Stomach (tissue), 8 donors: ENCODE measurements at regions not wholly inside any gene's neighbourhood (a gene's known extent, or its start where the extent isn't known, plus 50 kb on each side); places are given as distances from the start of the nearest gene placed in this dataset.

Source experiments
- DNase-seq, 2 donors: peaks; one replicate each; pipeline versions ENCODE4 v3.0.0 to v3.0.0-alpha.2; 2013 to 2019
- H3K27ac ChIP-seq, 5 donors: fragments of 200-600 bp in 4 of 5; sonication (generic) in 4 of 5; one replicate each; pipeline ENCODE4 v1.5.1; 2013 to 2019; ENCODE audit warnings: mild to moderate bottlenecking in 1 of 5, moderate library complexity in 1 of 5
- H3K27me3 ChIP-seq, 3 donors: fragments of 200-600 bp; sonication (generic); one replicate each; pipeline ENCODE4 v1.5.1; 2017 to 2019; ENCODE audit warnings: mixed run types in 1 of 3
- H3K36me3 ChIP-seq, 4 donors: fragments of 200-600 bp; sonication (generic); 1 replicate in 3 of 4; 2 replicates in 1 of 4; pipeline ENCODE4 v1.5.1; 2016 to 2019
- H3K4me1 ChIP-seq, 4 donors: fragments of 200-600 bp; sonication (generic); one replicate each; pipeline ENCODE4 v1.5.1; 2016 to 2019
- H3K4me3 ChIP-seq, 4 donors: fragments of 200-600 bp; sonication (generic) in 3 of 4; one replicate each; pipeline ENCODE4 v1.5.1; 2016 to 2019; ENCODE audit warnings: mild to moderate bottlenecking in 1 of 4
- H3K9me3 ChIP-seq, 4 donors: fragments of 200-600 bp; sonication (generic); one replicate each; pipeline ENCODE4 v1.5.1; 2016 to 2019
- EP300 ChIP-seq: sonication (generic); formaldehyde crosslinking; IDR thresholded peaks from one replicate; pipeline ENCODE4 v1.6.1; 2017; ENCODE audit warnings: antibody characterized with exemption
- POLR2A ChIP-seq, 4 donors: fragments of 450-650 bp; IDR thresholded peaks; one replicate each; pipeline ENCODE4 v1.6.1; 2016; ENCODE audit warnings: antibody characterized with exemption in 4 of 4, control low read depth in 2 of 4, mild to moderate bottlenecking in 1 of 4, moderate library complexity in 1 of 4
- POLR2AphosphoS5 ChIP-seq, 3 donors: sonication (generic); formaldehyde crosslinking; IDR thresholded peaks; one replicate each; pipeline ENCODE4 v1.6.1; 2016; ENCODE audit warnings: antibody characterized with exemption in 3 of 3
- WGBS, 5 donors: extraction: QIAGEN DNeasy Blood & Tissue Kit in 3 of 5; methylation state at CpG; one replicate each; pipeline versions ENCODE4 v1.1.5 to v1.1.7; 2013 to 2018; 5-methylcytosine and 5-hydroxymethylcytosine counted together
- intact Hi-C: fragments of 100-400 bp; cut with DNase I; formaldehyde crosslinking; loops from one replicate; pipeline ENCODE4 v1.15.1; 2023; ENCODE audit warnings: low total_unique reads
- TF ChIP-seq, protein P1 (sequence below), 7 experiments: fragments of 450-650 bp in 4 of 7; fragments of 200-600 bp in 3 of 7; sonication (generic) in 3 of 7; IDR thresholded peaks; one replicate each; pipeline ENCODE4 v1.5.1; 2016 to 2019; ENCODE audit warnings: antibody characterized with exemption in 7 of 7, control low read depth in 2 of 7, mild to moderate bottlenecking in 1 of 7
- donor health status: healthy with polysubstance abuse.
- donor health status: Bipolar disorder and iron deficiency.
- donor health status: healthy.

DNA sequence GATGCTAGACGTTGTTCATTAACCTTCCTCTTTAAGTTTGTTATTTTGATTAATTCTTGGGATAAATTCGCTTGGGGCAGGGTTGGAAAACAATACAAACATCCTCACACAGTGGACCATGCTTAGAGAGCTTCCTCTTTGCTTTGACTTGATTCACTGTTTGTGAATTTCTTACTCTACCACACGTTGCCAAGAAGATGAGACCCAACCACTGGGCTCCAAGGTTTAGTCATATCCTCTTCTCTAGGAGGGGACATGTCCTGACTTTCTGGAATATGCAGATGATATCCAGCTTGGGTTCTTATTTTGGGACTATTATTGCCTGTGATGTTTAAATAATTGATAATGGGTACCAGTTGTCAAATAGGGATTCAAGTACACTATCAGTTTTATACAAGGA, 428.2 kb downstream of the ATP23 start:
- Histone ChIP-seq H3K4me1 (no peaks in the 10 kb centered on the region), H3K27me3 (no peaks in the 10 kb centered on the region), H3K36me3 (no peaks in the 10 kb centered on the region), H3K4me3 (no peak overlapping the region), H3K9me3 (peaks cover 0 to 15% (median 1%) of the 10 kb centered on the region in 4 donors), H3K27ac (no peak overlapping the region)
- no peak for DNase-seq
- WGBS, 5 donors = 51 to 64% (median 60%) methylated on average over 3 of the region's 3 CpGs
- intact Hi-C loops = no loop called here
- TF ChIP-seq EP300 (no peak), POLR2AphosphoS5 (IDR thresholded peaks at IDR 0.05) (no peak), POLR2A (IDR thresholded peaks at IDR 0.05) (no peak)
- TF ChIP-seq, protein P1, sequence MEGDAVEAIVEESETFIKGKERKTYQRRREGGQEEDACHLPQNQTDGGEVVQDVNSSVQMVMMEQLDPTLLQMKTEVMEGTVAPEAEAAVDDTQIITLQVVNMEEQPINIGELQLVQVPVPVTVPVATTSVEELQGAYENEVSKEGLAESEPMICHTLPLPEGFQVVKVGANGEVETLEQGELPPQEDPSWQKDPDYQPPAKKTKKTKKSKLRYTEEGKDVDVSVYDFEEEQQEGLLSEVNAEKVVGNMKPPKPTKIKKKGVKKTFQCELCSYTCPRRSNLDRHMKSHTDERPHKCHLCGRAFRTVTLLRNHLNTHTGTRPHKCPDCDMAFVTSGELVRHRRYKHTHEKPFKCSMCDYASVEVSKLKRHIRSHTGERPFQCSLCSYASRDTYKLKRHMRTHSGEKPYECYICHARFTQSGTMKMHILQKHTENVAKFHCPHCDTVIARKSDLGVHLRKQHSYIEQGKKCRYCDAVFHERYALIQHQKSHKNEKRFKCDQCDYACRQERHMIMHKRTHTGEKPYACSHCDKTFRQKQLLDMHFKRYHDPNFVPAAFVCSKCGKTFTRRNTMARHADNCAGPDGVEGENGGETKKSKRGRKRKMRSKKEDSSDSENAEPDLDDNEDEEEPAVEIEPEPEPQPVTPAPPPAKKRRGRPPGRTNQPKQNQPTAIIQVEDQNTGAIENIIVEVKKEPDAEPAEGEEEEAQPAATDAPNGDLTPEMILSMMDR (IDR thresholded peaks at IDR 0.05) = no peak

DNA sequence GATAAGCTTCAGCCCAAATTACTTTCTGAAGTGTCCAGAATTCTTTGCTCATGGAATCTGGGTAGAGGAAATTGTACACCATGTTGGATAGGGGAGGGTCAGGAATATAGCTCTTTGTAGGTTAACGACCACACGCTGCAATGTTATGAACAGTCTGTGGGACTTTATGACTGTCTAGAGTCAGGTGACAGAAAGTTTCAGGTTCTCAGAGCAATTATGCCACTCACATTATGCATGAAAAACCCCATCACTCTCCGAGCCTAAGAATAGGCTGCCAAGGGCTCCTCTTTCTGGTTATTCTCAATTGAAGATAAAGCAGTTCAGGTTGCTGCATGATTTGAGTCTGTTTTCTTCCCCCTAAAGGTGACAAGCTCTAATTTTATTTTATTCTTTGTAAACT, 430.9 kb downstream of the ATP23 start:
- peaks cover 0 to 15% (median 1%) of the 10 kb centered on the region in 4 donors for H3K9me3 ChIP-seq
- H3K27me3 ChIP-seq = no peaks in the 10 kb centered on the region
- DNase-seq = no peak
- intact Hi-C loops = no loop called here
- TF ChIP-seq POLR2A (IDR thresholded peaks at IDR 0.05) (no peak), POLR2AphosphoS5 (IDR thresholded peaks at IDR 0.05) (no peak), EP300 (no peak)
- TF ChIP-seq, protein P1 (IDR thresholded peaks at IDR 0.05) = no peak
- no peaks in the 10 kb centered on the region for H3K4me1 ChIP-seq
- H3K27ac ChIP-seq = no peak overlapping the region
- H3K4me3 ChIP-seq = no peak overlapping the region
- H3K36me3 ChIP-seq = no peaks in the 10 kb centered on the region
- WGBS, 5 donors = 77 to 89% (median 87%) methylated on average over 3 of the region's 3 CpGs

DNA sequence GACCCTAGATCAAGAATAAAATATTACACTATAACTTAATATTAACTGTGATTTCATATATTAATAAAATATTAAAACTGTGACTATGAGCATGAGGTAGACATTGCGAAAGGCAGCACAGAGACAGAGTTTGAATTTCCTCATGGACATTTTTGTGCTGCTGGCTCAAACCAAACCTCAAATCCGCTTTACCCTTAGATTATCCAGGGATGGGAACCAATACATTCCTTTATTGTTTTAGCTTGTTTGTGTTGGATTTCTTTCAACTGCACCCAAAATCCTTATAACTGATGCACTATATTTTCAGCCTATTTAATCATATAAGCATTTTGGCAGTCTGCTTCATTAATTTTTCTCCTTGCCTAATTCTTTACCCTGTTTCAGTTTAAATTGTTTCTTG, 436.7 kb downstream of the ATP23 start:
- no peak for DNase-seq
- H3K27me3 ChIP-seq = no peaks in the 10 kb centered on the region
- TF ChIP-seq POLR2A (IDR thresholded peaks at IDR 0.05) = no peak
- TF ChIP-seq, protein P1 (IDR thresholded peaks at IDR 0.05) = no peak
- no peak for TF ChIP-seq EP300
- no peak for TF ChIP-seq POLR2AphosphoS5 (IDR thresholded peaks at IDR 0.05)
- intact Hi-C loops = no loop called here
- no peaks in the 10 kb centered on the region for H3K4me1 ChIP-seq
- H3K27ac ChIP-seq = no peak overlapping the region
- H3K36me3 ChIP-seq = no peaks in the 10 kb centered on the region
- no peak overlapping the region for H3K4me3 ChIP-seq
- H3K9me3 ChIP-seq = no peaks in the 10 kb centered on the region
- WGBS, 5 donors = 84 to 94% (median 89%) methylated on average over 2 of the region's 2 CpGs

DNA sequence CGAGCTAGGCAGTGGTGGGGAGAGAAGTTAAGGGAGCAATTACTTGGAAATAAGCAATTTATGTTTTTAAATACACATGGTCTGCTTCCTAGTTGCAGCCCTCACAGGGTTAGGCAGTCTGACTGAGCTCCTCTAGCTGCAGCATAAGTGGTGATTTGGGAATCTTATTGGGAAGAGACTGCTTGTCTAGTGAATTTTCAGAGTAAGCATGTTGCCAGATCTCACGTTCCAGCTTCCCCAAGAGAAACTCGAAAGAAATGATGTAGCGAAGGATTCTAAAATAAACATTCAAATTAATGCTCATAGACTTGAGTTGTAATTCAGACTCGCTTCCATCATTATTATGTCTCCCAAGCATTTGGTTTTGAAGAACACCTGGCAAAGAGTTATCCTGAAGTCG, 440.2 kb downstream of the ATP23 start:
- H3K9me3 ChIP-seq = no peaks in the 10 kb centered on the region
- intact Hi-C loops = no loop called here
- no peak for DNase-seq
- TF ChIP-seq, protein P1 (IDR thresholded peaks at IDR 0.05) = no peak
- H3K4me3 ChIP-seq = no peak overlapping the region
- no peak overlapping the region for H3K27ac ChIP-seq
- WGBS, 5 donors = 75 to 91% (median 80%) methylated on average over 6 of the region's 6 CpGs
- H3K36me3 ChIP-seq = no peaks in the 10 kb centered on the region
- H3K27me3 ChIP-seq = no peaks in the 10 kb centered on the region
- no peaks in the 10 kb centered on the region for H3K4me1 ChIP-seq
